Stimulated activated CD4-positive, alpha-beta T cell treated with anti-CD3 and anti-CD28 coated beads, Interleukin-4, amount 100 ng/mL, for 48 hours (primary cell): ENCODE measurements at regions not wholly inside any gene's neighbourhood (a gene's known extent, or its start where the extent isn't known, plus 50 kb on each side); places are given as distances from the start of the nearest gene placed in this dataset.

Experiments
- DNase-seq, 2 donors: peaks; one replicate each; pipeline ENCODE4 v3.0.0-alpha.2; 2020; ENCODE audit warnings: low read depth in 2 of 2

- no peak for DNase-seq
Observed at GRCh38 chr11:70930215-70930614, 322.2 kb downstream of the SHANK2 start.

- DNase-seq, result no peak
Observed at GRCh38 chr11:70931430-70931829, 320.9 kb downstream of the SHANK2 start.

- no peak for DNase-seq
Observed at GRCh38 chr11:70933981-70934583, 318.3 kb downstream of the SHANK2 start.

GRCh38 chr11:70935006-70935768 lies 317.2 kb downstream of the SHANK2 start:
- no peak for DNase-seq

GRCh38 chr11:70942593-70942992 lies 309.8 kb downstream of the SHANK2 start:
- peak in 1 of 2 donors; percentile 1 for DNase-seq

- DNase-seq, result no peak
Observed at GRCh38 chr11:70944141-70944540, 308.2 kb downstream of the SHANK2 start.

GRCh38 chr11:70944636-70945035 lies 307.7 kb downstream of the SHANK2 start:
- DNase-seq, result no peak

GRCh38 chr11:70948398-70948797 lies 304.0 kb downstream of the SHANK2 start:
- DNase-seq, result no peak

GRCh38 chr11:70948855-70949531 lies 303.4 kb downstream of the SHANK2 start:
- DNase-seq, result no peak

GRCh38 chr11:70951139-70951804 lies 301.1 kb downstream of the SHANK2 start:
- no peak for DNase-seq

GRCh38 chr11:70952191-70952590 lies 300.2 kb downstream of the SHANK2 start:
- DNase-seq, result no peak

GRCh38 chr11:70953720-70954119 lies 298.7 kb downstream of the SHANK2 start:
- no peak for DNase-seq

- DNase-seq, result no peak
Observed at GRCh38 chr11:70954471-70954870, 297.9 kb downstream of the SHANK2 start.
